ENCODE measurements at regions not wholly inside any gene's neighbourhood (a gene's known extent, or its start where the extent isn't known, plus 50 kb on each side); places are given as distances from the start of the nearest gene placed in this dataset.

- TF ChIP-seq POLR2A (IDR thresholded peaks at IDR 0.05; ENCODE audit: extremely low read depth, insufficient read length) = no peak
- TF ChIP-seq, protein P1, sequence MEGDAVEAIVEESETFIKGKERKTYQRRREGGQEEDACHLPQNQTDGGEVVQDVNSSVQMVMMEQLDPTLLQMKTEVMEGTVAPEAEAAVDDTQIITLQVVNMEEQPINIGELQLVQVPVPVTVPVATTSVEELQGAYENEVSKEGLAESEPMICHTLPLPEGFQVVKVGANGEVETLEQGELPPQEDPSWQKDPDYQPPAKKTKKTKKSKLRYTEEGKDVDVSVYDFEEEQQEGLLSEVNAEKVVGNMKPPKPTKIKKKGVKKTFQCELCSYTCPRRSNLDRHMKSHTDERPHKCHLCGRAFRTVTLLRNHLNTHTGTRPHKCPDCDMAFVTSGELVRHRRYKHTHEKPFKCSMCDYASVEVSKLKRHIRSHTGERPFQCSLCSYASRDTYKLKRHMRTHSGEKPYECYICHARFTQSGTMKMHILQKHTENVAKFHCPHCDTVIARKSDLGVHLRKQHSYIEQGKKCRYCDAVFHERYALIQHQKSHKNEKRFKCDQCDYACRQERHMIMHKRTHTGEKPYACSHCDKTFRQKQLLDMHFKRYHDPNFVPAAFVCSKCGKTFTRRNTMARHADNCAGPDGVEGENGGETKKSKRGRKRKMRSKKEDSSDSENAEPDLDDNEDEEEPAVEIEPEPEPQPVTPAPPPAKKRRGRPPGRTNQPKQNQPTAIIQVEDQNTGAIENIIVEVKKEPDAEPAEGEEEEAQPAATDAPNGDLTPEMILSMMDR (IDR thresholded peaks at IDR 0.05; ENCODE audit: low read depth, low read length) = no peak
- no peak for TF ChIP-seq MAX (IDR thresholded peaks at IDR 0.05; ENCODE audit: low read depth, low read length)
Observed at GRCh38 chr1:59223198-59223597, 73.7 kb upstream of the FGGY start.

Data from NB4 (cell line).